GM12872 (cell line): ENCODE measurements at regions not wholly inside any gene's neighbourhood (a gene's known extent, or its start where the extent isn't known, plus 50 kb on each side); places are given as distances from the start of the nearest gene placed in this dataset.

Experiments
- TF ChIP-seq, protein P1 (sequence below): IDR thresholded peaks from 3 replicates; pipeline ENCODE4 v1.5.1; 2011; ENCODE audit warnings: low read depth, mild to moderate bottlenecking, low read length, moderate library complexity; ENCODE audit not compliant: insufficient read depth

DNA sequence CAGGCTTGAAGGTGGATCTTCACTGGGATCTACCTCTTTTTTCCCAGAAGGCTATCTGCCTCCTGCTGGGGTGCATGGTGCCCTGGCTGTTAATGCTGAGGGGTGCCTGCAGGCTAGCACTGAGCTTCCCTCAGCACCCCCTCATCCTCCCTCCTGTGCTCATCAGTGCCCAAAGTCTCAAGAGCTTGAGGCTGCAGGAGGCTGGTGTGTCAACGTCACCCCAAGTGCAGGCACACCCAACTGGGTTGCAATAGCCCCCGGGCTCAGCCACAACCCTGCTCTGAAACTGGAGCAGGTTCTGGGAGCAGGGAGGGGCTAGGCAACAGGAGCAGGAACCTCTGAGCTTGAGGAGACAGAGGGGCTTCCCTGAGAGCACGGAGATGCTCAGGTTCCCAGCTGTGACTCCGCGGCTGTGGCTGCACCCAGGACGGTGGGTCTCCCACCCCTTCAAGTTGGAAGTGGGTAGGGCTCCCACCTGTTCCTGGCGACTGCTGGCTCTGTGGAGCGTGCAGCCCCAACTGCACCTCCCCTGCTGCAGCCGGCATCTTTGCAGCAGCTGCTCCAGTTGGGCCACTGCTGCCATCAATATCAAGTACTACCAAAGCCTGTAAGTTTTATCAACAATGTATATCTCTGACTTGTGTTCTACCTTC lies 1266.6 kb upstream of the C9orf72 start:
- TF ChIP-seq, protein P1, sequence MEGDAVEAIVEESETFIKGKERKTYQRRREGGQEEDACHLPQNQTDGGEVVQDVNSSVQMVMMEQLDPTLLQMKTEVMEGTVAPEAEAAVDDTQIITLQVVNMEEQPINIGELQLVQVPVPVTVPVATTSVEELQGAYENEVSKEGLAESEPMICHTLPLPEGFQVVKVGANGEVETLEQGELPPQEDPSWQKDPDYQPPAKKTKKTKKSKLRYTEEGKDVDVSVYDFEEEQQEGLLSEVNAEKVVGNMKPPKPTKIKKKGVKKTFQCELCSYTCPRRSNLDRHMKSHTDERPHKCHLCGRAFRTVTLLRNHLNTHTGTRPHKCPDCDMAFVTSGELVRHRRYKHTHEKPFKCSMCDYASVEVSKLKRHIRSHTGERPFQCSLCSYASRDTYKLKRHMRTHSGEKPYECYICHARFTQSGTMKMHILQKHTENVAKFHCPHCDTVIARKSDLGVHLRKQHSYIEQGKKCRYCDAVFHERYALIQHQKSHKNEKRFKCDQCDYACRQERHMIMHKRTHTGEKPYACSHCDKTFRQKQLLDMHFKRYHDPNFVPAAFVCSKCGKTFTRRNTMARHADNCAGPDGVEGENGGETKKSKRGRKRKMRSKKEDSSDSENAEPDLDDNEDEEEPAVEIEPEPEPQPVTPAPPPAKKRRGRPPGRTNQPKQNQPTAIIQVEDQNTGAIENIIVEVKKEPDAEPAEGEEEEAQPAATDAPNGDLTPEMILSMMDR, result no peak

DNA sequence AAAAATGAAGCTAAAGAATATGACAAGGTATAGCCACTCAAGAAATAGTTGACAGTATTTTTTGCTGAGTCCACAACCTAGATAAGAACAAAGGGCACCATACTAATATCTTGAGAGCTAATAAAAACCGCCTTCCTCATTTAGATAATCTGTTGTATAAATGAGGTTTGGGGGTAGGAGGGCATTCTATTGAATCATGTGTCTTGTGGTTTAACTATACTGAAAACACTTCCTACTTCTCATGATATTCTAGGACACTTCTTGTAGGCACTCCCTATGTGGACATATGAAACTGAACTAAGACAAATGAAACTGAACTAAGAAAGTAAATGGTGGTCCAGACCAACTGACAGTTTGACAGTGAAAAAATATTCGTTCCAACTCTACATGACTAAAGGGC lies 1268.5 kb upstream of the C9orf72 start:
- TF ChIP-seq, protein P1, result no peak

DNA sequence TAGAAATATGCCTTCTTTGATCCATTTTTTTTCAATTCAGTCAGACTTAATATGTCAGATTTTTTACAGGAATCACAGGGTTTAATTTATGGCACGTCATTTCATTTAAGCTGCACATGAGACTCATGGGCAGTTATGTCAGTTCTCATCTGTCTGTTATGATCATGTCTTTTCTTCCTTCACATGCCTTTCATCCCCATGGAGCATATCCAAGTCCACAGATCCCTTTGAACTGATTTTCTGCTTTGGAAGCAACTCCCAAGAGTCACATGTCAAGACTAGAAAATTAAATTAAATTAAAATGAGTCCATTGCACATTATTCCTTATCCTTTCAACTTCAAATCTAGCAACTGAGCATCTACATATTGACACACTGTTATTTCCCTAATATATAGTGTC lies 1274.0 kb upstream of the C9orf72 start:
- TF ChIP-seq, protein P1, result no peak

DNA sequence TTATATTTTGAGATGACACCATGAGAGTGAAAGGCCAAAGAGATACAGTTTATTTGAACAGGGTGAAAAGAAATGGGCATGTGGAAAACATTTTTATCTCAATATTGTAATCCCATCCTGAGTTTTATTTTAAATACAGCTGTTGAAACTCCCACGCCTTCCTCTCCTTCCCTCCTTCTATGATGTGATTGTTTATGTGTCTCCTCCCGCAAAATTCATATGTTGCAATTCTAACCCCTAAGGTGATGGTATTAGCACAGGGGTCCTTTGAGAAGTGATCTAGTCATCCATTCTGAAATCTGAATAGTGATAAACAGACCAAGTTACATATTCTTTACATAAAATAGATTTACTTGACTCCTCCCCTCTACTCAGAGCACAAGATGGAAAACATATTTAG lies 1275.4 kb upstream of the C9orf72 start:
- TF ChIP-seq, protein P1, result no peak

DNA sequence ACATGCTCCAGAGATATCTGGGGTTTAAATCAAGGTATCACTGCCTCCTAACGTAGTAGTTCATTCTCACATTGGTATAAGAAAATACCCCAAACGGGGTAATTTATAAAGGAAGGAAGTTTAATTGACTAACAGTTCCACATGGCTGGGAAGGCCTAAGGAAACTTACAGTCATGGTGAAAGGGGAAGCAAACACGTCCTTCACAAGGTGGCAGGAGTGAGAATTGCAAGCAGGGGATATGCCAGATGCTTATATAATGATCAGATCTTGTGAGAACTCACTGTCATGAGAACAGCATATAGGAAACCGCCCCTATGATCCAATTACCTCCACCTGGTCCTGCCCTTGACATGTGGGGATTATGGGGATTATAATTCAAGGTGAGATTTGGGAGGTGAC lies 1280.2 kb upstream of the C9orf72 start:
- TF ChIP-seq, protein P1, result no peak

DNA sequence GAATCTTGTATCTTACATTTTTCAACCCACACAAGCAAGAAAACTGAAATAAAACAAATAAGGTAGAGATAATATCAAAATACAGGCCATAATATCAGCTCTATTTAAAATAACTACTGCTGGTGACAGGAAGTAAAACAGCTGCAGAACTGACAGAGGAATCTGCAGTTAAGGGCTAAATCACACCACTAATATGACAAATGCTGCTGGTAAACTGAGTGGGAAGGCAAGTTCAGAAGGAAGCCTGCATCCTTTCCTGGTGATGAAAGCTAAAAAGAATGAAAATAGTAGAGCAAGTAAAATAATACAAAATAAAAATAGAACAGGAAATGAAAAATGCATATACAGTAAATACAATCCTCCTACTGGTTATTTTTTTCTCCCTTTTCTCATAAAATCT lies 1293.7 kb upstream of the C9orf72 start:
- TF ChIP-seq, protein P1, result no peak

DNA sequence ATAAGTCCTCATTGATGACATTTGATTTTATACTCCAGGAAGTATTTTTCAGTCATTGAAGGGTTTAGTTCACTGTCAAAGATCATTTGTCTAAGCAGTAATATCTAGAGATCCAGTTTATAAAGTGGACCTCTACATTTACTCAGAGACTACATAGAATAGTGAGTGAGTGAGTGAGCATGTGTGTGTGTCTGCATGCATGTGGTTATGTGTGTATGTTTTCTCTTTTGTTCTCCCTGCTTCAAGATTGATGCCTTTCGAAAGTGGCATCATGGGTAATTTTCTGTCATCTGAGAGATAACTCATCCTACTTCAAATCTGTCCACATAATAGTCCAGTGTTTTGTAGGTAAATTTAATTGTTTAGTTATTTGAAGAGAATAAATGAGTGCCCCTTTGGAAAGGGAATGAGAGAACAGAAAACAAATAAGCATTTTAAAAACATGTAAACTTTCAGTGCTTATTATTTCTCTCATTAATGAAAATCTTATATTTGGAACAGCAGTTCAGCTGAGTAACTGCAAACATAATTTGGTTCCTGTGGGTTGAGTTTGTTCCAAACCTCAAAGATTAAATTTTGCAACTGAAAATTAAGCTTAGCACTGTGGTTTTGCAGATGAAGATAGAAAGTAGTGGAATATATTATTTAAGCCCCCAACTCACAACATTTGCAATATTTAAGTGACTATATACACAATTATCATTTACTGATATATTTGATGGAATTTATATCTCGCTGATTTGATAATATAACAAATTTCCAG lies 1295.1 kb upstream of the C9orf72 start:
- TF ChIP-seq, protein P1, result no peak
